MCF 10A (cell line): ENCODE measurements at regions not wholly inside any gene's neighbourhood (a gene's known extent, or its start where the extent isn't known, plus 50 kb on each side); places are given as distances from the start of the nearest gene placed in this dataset.

ENCODE experiments used
- BruUV-seq: library from RNA; stranded (reverse); fragments of 400-500 nt; replicated peaks from 2 replicates; lab custom pipeline; 2021; lab: Mats Ljungman, UMichigan
- CTCF ChIA-PET: fragments of 300-600 bp; sonication (Branson Sonifier 250); formaldehyde crosslinking; extraction: SDS; loops from one replicate; lab custom pipeline; 2021; ENCODE audit warnings: antibody characterized with exemption, inconsistent platforms; lab: Yijun Ruan, JAX
- POLR2A ChIA-PET: fragments of 300-600, 350-650 bp; sonication (Branson Sonifier 250); formaldehyde crosslinking; extraction: SDS; loops from one replicate; lab custom pipeline; 2020; ENCODE audit warnings: antibody characterized with exemption, inconsistent platforms; lab: Yijun Ruan, JAX
- DNase-seq: peaks from one replicate; pipeline ENCODE4 v3.0.0-alpha.2; 2018; ENCODE audit not compliant: unreplicated experiment
- H3K27ac Mint-ChIP-seq: one replicate; pipeline ENCODE4 v1.8.0; 2022; ENCODE audit warnings: mild to moderate bottlenecking, low read depth, mixed read lengths; ENCODE audit not compliant: unreplicated experiment
- H3K27me3 Mint-ChIP-seq: one replicate; pipeline ENCODE4 v1.8.0; 2022; ENCODE audit warnings: mixed read lengths; ENCODE audit not compliant: insufficient read depth, unreplicated experiment
- H3K36me3 Mint-ChIP-seq: one replicate; pipeline ENCODE4 v1.8.0; 2022; ENCODE audit warnings: mild to moderate bottlenecking, moderate library complexity, mixed read lengths; ENCODE audit not compliant: insufficient read depth, unreplicated experiment
- H3K4me1 Mint-ChIP-seq: one replicate; pipeline ENCODE4 v1.8.0; 2022; ENCODE audit warnings: mixed read lengths; ENCODE audit not compliant: insufficient read depth, unreplicated experiment
- H3K4me3 Mint-ChIP-seq: one replicate; pipeline ENCODE4 v1.8.0; 2022; ENCODE audit warnings: mild to moderate bottlenecking, moderate library complexity, mixed read lengths; ENCODE audit not compliant: unreplicated experiment
- H3K9me3 Mint-ChIP-seq: one replicate; pipeline ENCODE4 v1.8.0; 2022; ENCODE audit warnings: mixed read lengths; ENCODE audit not compliant: unreplicated experiment
- CTCF ChIP-seq: fragments of 200-600 bp; IDR thresholded peaks from one replicate; pipeline ENCODE4 v1.8.0; 2022; ENCODE audit warnings: antibody characterized with exemption, mild to moderate bottlenecking; ENCODE audit not compliant: unreplicated experiment
- intact Hi-C: fragments of 100-400 bp; cut with micrococcal nuclease; formaldehyde crosslinking; loops from 2 replicates; pipeline ENCODE4 v1.14.1; 2022

GRCh38 chr14:42428996-42429395, 822.3 kb downstream of the LRFN5 start:
- H3K36me3 Mint-ChIP-seq: no peaks in the 10 kb centered on the region
- no peaks in the 10 kb centered on the region for H3K27me3 Mint-ChIP-seq
- H3K9me3 Mint-ChIP-seq: peaks cover 8% of the 10 kb centered on the region
- intact Hi-C loops: no loop called here
- H3K27ac Mint-ChIP-seq: no peak overlapping the region
- TF ChIP-seq CTCF: no peak
- BruUV-seq: no TSS peak
- H3K4me1 Mint-ChIP-seq: peaks cover 7% of the 10 kb centered on the region
- H3K4me3 Mint-ChIP-seq: no peak overlapping the region
- ChIA-PET POLR2A (interaction anchor here (0.7 kb wide), 1 partner anchor 174 kb away, joined by 4 read pairs; no protein-coding TSS in a partner anchor), CTCF (interaction anchor here (0.6 kb wide), 1 partner anchor 11 kb away, joined by 3 read pairs; no protein-coding TSS in a partner anchor)
- DNase-seq: no peak

- H3K4me1 Mint-ChIP-seq: peaks cover 11% of the 10 kb centered on the region
- ChIA-PET CTCF (no interaction called here), POLR2A (interaction anchor here (0.8 kb wide), 1 partner anchor 63 kb away, joined by 3 read pairs; no protein-coding TSS in a partner anchor)
- no peaks in the 10 kb centered on the region for H3K27me3 Mint-ChIP-seq
- intact Hi-C loops: no loop called here
- no peak overlapping the region for H3K4me3 Mint-ChIP-seq
- H3K27ac Mint-ChIP-seq: no peak overlapping the region
- peaks cover 6% of the 10 kb centered on the region for H3K36me3 Mint-ChIP-seq
- no TSS peak for BruUV-seq
- no peak for DNase-seq
- TF ChIP-seq CTCF: no peak
- H3K9me3 Mint-ChIP-seq: no peaks in the 10 kb centered on the region
Measured at GRCh38 chr14:42424501-42424900, 817.8 kb downstream of the LRFN5 start.

GRCh38 chr14:42421377-42422078, 814.9 kb downstream of the LRFN5 start:
- ChIA-PET POLR2A (no interaction called here), CTCF (no interaction called here)
- TF ChIP-seq CTCF: no peak
- no peak for DNase-seq
- Mint-ChIP-seq H3K9me3 (no peaks in the 10 kb centered on the region), H3K27me3 (no peaks in the 10 kb centered on the region), H3K27ac (no peak overlapping the region), H3K4me3 (no peak overlapping the region), H3K4me1 (peaks cover 13% of the 10 kb centered on the region), H3K36me3 (peaks cover 6% of the 10 kb centered on the region)
- intact Hi-C loops: no loop called here
- BruUV-seq: no TSS peak

DNA sequence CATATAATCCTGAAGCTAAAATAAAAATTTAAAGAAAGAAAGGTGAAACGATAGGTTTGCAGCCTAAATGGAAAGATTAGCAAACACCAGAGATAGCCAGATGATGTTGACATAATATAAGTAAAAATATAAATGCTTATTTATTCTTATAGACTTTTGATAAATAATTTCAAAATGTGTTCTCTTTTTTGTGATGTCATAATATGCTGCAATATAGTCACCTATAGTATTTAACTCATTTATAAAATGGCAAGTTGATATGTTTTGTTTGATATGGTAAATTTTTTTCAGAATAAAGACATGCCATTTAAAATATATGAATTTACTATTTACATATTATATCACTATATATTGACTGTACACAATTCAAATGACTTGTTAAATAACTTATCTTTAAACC, 813.4 kb downstream of the LRFN5 start:
- no peak for DNase-seq
- intact Hi-C loops: no loop called here
- BruUV-seq: no TSS peak
- TF ChIP-seq CTCF: no peak
- peaks cover 13% of the 10 kb centered on the region for H3K4me1 Mint-ChIP-seq
- no peaks in the 10 kb centered on the region for H3K9me3 Mint-ChIP-seq
- H3K4me3 Mint-ChIP-seq: no peak overlapping the region
- H3K36me3 Mint-ChIP-seq: peaks cover 6% of the 10 kb centered on the region
- H3K27me3 Mint-ChIP-seq: no peaks in the 10 kb centered on the region
- POLR2A ChIA-PET: no interaction called here
- H3K27ac Mint-ChIP-seq: no peak overlapping the region
- CTCF ChIA-PET: interaction anchor here (0.6 kb wide), 2 partner anchors 11 to 192 kb away, joined by 3 to 4 read pairs; no protein-coding TSS in a partner anchor
